HG02623 (cell line): ENCODE measurements at regions not wholly inside any gene's neighbourhood (a gene's known extent, or its start where the extent isn't known, plus 50 kb on each side); places are given as distances from the start of the nearest gene placed in this dataset.

Source experiments
- ATAC-seq: cut with Tn5 transposase; IDR thresholded peaks from one replicate; pipeline ENCODE4 v1.9.1; 2021; ENCODE audit warnings: moderate library complexity; ENCODE audit not compliant: unreplicated experiment

- ATAC-seq: no peak
Measured at GRCh38 chr21:24197132-24197643, 1410.1 kb downstream of the MRPL39 start.

DNA sequence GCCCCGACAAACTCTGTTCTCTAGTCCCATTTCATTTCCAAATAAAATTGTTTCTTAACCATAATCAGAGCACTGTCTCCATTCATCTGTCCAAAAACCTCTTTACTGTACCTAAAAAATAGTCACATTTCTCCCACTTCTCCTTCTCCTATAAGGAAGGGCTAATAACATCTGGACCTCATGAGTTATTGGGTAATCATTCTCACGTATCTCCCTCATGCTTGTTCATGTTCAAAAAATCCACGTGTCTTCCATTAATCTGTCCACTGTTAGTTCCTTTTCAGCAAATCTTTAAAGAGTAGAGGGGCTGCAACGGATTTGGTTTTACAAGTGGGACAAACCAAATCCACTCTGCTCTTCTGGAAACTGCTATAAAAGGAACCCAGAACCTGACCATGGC, 1418.8 kb downstream of the MRPL39 start:
- no peak for ATAC-seq

DNA sequence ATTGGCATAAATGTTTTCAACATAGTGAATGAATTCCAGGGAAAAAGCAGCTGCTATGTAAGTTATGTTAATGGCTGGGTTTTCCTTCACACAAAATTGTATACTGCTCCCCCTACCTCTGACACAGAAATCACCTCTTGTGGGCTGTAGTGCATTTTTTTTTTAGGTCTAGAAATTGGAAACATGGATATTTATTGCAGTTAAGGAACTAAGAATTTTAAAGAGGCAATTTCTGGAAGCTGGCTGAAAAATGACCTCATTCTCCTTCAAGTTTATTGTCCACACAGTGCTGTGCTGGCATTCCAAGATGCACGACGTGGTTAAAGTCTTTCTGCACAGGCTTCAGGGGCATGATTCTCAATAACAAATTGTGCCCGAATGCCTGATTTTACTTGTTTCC, 1424.2 kb downstream of the MRPL39 start:
- no peak for ATAC-seq

GRCh38 chr21:24179110-24179509, 1428.2 kb downstream of the MRPL39 start:
- no peak for ATAC-seq

GRCh38 chr21:24175106-24175505, 1432.2 kb downstream of the MRPL39 start:
- ATAC-seq: no peak

DNA sequence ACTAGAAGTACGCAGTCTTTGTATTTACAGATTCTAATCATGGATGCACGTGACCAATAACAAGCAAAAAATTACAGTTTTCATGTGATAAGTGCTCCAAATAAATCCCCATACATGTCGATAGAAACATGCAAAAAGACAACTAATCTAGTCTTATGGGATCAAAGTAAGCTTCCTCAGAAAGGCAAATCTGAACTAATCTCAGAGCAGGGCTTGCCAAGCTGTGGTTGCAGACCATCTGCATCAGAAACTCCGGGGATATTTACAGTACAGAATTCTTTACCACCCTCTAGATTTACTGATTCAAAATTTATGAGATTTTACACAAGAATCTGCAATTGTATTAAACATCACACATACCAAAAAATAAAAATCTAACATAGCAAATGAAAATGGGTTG, 1435.5 kb downstream of the MRPL39 start:
- ATAC-seq: no peak

DNA sequence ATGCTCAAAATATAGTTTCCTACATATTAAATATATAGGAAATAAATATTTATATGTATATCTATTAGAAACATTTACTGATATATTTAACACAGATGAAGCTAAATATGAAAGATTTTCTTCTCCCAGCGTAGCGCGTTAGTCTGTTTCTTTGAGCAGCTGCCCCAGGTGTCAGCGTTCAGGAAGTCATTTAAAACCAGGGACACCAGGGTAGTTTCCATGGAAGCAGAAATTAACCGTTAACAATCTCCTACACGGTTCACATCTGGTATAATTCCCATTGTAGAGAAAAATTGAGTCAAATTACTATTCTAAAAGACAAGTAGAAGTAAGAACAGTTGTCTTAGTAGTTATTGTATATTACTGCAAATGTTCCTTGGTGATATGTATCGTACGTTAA, 1443.7 kb downstream of the MRPL39 start:
- no peak for ATAC-seq

- no peak for ATAC-seq
Measured at GRCh38 chr21:24160528-24160927, 1446.8 kb downstream of the MRPL39 start.

DNA sequence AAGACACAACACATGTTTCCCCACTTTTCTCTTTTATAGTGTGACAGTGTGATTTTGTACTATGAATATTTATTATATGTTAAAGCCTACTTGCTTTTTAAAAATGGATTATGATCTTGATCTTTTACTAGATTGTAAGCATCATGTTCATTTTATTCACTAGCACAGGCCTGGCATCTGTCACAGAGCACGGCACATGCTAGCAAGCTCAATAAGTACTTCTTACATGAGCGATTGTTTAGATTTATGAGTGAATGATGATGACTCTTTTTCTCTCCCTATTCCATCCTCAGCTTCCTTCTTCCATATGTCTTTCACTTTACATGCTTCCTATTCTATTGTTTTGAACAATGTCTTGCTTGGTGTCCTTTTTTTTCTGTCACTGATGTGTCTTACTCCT, 1454.1 kb downstream of the MRPL39 start:
- ATAC-seq: no peak

GRCh38 chr21:24150753-24151152, 1456.5 kb downstream of the MRPL39 start:
- no peak for ATAC-seq

DNA sequence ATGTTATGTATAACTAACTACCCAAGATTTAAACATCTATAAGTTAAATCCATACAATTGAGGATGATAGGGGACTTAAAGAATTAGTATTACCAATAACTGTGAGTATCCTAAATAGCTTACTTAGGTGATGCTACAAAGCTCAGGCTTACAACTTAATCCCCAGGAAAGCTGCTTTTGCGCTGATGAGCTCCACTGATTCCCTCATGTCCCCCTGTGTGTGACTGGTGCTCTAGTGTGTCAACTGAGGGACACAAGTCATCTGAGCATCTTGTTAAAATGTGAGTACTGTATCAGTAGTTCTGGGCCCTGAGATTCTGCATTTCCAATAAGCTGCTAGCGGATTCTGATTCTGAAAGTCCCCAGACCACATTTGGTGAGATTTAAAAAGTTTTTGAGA, 1458.8 kb downstream of the MRPL39 start:
- no peak for ATAC-seq

DNA sequence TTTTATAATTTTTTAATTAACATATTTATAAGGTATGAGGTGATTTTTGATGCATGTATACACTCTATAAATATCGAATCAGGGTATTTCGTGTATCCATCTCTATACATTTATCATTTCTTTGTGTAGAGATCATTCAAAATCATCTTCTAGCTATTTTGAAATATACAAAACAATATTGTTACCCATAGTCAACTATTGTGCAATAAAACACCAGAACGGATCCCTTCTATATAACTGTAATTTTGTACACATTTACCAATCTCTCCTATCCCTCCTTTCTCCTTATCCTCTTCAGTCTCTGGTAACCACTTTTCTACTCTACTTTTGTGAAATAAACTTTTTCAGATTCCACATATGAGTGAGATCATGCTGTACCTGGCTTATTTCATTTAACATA, 1459.6 kb downstream of the MRPL39 start:
- ATAC-seq: no peak

- no peak for ATAC-seq
Measured at GRCh38 chr21:24131056-24131455, 1476.2 kb downstream of the MRPL39 start.

DNA sequence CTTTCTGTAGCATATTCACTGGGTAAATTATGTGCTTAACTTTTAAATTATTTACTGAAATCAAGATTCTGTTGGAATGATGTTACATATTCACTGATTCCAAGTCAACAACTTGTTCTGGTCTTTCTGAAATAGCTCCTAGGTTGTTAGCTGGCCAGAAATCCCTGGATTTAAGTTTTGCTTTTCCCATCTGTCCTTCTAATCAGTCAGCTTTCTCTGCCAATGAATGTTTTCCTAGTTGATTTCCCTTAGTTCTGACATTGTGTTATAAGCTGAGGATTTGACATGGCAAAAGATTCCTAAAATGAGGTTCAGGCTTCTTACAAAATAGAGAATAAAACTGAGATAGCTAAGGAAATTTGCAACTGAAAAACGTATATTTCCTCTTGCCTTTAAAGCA, 1479.6 kb downstream of the MRPL39 start:
- no peak for ATAC-seq

DNA sequence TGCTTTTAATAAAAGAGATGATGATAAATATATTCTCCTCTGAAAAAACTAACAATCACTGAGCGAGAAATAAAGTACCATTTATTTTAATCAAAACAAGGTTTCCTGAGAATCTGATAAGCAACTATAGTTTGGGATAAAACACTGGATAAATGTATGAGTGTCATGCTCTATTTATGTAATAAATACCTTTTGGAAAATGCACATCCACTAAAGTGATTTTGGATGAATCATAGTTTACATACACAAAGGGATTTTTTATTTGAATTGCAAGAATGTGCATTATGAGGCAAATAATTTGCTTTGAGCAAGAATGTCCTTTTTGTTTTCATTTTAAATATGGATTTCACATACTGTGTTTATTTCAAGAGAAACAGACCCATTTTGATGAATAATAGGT, 1483.5 kb downstream of the MRPL39 start:
- no peak for ATAC-seq

DNA sequence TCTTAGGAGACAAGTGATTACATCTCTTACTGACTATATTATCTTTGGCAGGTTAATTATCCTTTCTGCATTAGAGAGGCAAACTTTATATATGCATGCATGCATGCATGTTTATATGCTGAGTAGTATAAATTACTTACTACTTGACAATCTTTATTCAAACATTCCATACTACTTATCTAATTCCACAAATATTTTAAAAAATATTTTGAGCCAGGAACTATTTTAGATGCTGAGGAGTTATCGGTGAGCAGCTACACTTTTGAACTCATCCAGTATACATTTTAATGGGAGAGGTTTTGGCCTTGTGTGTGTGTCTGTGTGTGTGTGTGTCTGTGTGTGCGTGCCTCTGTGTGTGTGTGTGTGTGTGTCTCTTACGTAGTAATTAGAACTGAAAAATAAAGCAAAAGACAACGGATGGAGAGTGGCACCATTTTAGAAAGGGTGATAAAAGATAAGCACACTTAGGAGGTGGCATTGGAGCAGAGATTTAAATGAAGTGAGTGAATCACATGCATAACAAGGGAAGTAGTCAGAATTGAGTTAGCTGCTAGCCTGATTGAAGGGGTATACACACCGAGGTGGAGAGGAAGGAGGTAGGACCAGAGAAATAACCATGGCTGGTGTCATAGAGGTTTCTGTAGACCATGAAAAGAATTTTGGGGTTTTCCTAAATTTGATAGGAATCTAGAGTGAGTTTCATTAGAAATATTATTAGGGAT, 1488.4 kb downstream of the MRPL39 start:
- ATAC-seq: no peak

DNA sequence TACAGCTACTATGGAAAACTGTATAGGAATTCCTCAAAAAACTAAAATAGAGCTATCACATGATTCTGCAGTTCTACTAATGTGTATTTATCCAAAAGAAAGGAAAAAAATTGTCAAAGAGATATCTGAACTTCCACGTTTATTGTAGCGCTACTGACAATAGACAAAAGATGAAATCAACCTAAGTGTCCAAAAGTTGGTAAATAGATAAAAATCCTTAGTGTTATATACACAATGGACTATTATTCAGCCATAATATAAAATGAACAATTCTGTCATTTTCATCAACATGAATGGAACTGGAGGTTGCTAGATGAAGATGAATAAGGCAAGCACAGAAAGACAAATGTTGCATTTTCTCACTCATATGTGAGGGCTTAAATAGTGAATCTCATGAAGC, 1492.1 kb downstream of the MRPL39 start:
- no peak for ATAC-seq

GRCh38 chr21:24112020-24112419, 1495.3 kb downstream of the MRPL39 start:
- ATAC-seq: no peak

DNA sequence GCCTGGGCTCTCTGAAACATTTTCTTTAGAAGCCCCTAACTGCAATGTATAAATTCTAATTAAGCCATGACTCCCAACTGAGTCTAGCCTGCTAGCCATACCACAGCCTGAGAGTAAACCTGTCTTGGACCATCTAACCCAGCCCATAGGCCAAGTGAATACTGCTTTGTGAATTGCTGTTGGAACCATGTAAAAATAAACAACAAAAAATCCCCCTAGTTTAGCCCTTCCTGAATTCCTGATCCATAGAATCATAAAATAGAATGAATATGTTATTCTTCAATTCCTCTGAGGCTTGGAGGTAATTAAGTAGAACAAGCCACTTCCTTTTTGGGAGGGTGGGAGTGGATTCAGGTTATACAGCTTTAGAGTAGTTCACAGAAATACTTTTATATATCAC, 1496.4 kb downstream of the MRPL39 start:
- ATAC-seq: no peak

- no peak for ATAC-seq
Measured at GRCh38 chr21:24097181-24097580, 1510.1 kb downstream of the MRPL39 start.

DNA sequence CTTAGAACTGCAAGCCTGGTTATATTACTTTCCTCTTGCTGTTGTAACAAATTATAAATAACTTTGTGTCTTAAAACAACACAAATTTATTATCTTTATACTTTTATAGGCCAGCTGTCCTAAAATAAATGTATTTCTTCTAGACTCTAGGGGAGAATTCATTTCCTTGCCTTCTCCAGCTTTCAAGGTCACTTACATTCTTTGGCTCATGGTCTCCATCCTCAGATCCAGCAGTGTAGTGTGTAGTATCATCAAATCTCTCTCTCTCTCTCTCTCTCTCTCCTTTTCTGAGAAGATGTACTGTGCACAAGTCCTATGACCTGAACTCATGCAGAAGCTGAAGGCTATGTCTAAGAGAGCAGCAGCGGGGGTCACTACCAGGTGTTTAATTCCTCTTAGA, 1510.6 kb downstream of the MRPL39 start:
- no peak for ATAC-seq

DNA sequence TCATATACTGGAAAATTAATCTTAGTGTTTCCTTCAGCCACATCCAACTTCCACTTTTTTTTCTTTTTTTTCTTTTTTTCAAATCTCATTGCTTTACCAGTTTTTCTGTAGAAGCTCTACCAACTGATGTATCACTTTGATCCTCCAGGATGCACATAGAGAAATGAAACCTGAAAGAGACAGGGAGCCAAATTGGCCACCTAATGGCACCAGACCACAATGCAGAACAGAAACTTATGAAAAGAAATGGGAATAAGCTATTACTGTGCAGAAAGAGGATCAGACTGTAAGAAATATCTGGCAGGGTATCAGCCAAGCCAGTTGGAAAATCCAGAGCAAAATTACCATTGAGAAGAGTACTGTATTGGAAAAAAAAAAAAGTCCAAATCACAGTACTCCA, 1514.2 kb downstream of the MRPL39 start:
- no peak for ATAC-seq

DNA sequence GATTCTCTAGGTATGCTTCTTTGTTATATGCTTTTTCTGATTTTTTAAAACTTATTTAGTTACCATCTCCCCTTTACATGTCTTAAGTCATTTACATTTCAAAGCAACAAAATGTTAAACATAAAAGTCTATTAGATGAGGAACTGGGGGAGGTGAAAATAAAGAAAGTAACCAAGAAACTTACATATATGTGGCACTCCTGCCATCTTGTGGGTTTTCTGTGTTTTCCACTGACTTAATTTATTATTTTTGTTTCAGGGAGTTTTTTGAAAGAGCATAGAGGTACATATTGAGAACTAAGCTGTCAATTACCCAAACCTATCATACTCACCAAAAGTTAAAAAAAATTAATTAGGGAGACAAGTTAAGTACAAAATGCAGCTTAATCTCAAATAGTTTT, 1531.1 kb downstream of the MRPL39 start:
- no peak for ATAC-seq
